ENCODE measurements at regions not wholly inside any gene's neighbourhood (a gene's known extent, or its start where the extent isn't known, plus 50 kb on each side); places are given as distances from the start of the nearest gene placed in this dataset.
"Not testable (repeated sequence)": the region's sequence is repeated elsewhere in the genome, so short reads cannot be mapped to it uniquely, and the experiment has no call there.

- DNase-seq, result no peak
These were observed 132.3 kb upstream of the CRIM1 start for GRCh38 chr2:36223259-36223658.

DNA sequence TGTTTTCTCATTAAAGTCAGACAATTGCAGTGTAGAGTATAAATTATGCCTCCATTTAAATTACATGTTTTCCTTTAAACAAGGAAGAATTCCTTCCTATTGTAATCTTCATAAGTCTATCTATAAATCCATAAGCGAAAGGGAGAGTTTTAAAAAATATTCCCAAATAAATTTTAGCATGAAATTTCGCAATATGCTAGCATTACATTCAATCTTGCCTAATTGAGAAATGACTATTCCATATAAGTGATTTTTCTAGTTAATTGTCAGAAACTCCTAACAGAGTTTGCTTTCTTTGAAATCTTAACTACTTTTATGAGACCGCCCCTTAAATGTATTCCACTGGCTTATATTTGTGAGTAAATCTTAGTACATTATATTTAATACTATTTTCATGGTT lies 133.1 kb upstream of the CRIM1 start:
- no peak for DNase-seq

DNA sequence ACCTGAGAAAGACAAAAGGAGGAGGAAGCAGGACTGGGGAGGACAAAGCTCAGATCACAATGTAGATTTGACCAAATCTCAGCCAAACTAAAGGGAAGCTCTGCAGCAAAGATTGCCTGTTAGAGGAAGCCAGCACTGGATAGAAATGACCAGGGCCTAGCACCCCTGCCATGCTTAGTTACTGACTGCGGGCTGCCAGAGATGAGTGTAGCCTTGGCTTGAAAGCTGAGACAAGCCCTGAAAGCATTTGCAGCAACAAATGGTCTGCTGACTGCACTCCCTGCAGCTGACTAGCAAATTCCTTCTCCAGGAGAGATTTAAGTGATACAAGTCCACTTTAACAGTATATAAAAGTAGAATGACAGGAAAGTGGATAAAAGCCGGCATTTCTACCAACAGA lies 140.9 kb upstream of the CRIM1 start:
- no peak for DNase-seq

DNA sequence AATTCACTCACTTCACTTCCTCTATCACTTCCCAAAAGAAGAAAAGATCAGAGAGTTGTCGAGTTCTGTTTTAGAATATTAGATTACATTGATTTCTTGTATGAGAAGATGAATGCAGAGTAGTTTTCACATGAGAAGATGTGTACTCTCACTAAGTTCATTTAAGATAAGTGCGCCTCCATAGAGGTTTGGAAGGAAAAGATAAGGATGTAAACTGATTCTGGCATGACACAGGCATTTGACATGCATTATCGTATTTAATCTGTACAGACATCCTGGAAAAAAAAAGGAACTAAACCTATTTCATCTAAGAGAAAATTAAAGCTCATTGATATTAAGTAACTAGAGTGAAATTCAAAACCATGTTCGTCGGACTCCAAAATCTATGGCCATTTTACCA lies 152.2 kb upstream of the CRIM1 start:
- DNase-seq, result no peak

- DNase-seq, result no peak
These were observed 158.2 kb upstream of the CRIM1 start for GRCh38 chr2:36197181-36197971.

DNA sequence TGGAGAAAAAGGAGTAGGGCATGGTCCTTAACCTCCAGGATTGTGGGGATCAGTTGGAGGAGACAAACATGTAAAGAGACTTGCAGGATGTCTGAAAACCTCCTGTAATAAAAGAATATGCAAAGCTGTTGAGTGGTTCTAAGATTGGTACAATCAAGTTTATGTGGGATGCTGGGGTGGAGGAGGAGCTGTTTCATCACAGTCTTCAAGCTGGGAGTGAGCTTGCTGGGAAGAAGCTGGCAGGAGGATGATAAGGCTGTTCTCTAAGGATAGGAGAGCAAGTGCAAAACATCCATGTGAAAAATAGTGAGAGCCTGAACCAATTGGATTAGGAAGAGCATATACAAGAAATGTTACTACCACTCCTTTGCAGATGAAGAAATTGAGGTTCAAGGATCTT lies 161.9 kb upstream of the CRIM1 start:
- DNase-seq, result no peak

DNA sequence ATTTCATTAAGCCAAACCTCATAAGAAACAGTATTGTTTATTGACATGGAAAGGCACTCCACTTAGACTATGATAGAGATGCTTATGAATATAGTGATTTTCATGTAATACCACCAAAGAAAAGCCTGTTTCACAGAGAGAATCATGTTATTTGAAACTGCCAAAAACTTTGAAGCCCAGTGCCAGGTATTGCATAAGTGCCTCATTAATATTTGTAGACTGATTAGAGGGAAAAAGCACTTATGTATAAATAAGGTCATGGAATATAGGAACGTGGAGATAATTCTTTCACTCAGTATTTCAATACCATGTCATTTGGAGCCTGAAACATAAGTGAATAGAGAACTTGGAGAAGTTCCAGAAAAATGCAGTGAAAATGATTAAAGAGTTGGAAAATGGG lies 162.6 kb upstream of the CRIM1 start:
- DNase-seq, result no peak

- DNase-seq, result no peak
These were observed 165.5 kb upstream of the CRIM1 start for GRCh38 chr2:36190097-36190496.

GRCh38 chr2:36185624-36186023 lies 170.0 kb upstream of the CRIM1 start:
- no peak for DNase-seq

DNA sequence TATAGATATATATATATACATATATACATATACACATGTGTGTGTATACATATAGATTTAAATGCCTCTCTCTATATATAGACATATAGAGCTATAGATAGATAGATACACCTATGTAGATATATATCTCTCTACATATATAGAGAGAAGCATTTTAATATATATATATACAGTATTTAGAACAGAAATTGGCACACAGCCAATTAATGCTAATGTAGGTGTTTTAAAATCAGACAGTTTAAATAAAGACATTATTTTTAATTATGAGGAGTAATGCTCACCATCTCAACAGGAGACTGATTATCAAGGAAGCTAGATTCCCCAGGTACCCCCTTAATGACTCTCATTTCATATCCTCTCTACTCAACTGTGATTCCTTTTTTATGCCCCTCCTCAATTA lies 170.7 kb upstream of the CRIM1 start:
- no peak for DNase-seq

DNA sequence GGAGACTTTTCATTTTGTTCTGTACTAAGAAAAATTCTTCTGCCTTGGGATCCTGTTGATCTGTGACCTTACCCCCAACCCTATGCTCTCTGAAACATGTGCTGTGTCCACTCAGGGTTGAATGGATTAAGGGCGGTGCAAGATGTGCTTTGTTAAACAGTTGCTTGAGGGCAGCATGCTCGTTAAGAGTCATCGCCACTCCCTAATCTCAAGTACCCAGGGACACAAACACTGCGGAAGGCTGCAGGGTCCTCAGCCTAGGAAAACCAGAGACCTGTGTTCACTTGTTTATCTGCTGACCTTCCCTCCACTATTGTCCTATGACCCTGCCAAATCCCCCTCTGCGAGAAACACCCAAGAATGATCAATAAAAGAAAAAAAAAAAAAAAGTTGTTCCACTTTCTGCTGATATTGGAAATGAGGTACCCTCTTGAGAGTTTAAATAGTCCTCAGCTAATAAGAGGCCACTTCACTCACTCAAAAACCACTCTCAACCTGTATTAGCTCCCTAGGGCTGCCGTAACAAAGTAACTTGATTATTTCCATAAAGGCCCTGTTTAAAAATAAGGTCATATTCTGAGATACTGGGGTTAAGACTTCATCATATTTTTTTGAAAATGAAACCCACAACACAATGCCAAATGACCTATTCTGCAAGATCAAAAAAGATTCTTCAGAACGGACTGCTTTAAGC lies 174.6 kb upstream of the CRIM1 start:
- DNase-seq, result not testable (repeated sequence)

- not testable (repeated sequence) for DNase-seq
These were observed 175.3 kb upstream of the CRIM1 start for GRCh38 chr2:36180293-36180692.

GRCh38 chr2:36179668-36180269 lies 175.8 kb upstream of the CRIM1 start:
- not testable (repeated sequence) for DNase-seq

DNA sequence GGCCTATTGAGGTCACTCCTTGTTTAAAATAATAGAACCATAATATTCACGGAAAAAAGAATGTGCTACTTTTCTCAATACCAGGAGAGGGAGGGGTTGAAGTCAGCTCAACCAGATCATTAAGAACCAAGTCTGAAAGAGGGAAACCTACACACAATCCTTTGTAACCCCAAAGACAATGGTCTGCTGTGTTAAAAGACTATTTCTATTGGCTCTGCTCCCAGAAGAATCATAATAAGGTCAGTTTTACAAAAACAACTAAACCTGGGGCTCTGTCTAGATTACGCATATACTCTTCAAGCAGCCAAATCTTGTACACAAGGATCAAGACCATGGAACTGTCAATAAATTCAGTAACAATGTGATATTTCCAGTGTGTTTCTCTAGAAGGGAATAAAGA lies 177.2 kb upstream of the CRIM1 start:
- no peak for DNase-seq

- DNase-seq, result no peak
These were observed 178.3 kb upstream of the CRIM1 start for GRCh38 chr2:36177282-36177681.

DNA sequence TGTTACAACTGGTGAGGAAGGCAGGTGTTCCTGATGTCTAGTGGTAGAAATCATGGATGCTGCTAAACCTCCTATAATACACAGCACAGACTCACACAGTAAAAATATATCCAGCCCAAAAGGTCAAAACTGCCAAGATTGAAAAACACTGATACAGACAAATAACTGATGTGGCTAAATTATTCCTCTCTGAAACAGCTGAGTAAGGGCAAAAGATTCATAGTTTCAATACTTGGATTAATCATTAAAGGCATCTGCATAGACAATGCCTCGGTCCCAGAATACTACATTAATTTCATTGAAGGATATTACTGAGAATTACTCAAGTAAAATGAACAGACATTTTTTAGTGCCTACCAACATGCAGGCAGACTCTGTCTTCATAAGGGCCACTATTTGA lies 180.7 kb upstream of the CRIM1 start:
- DNase-seq, result no peak

GRCh38 chr2:36173760-36174404 lies 181.7 kb upstream of the CRIM1 start:
- DNase-seq, result no peak

DNA sequence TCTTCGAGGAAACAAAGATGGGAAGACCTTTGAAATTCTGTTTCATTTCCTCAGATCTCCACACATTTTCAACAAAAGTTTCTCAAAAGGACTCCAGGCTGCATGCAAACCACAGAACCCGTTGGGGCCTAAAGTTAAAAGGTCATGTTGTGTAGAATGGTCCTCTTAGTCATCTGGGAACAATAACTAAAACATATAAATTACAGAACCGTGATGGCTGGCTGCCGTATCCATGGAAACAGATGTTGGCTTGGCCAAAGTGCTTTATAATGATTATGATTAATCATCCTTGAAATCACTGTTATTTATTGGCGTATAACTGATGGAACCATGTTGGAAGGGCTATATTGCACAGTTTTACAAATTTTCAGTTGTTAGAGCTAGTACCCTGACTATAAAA lies 182.8 kb upstream of the CRIM1 start:
- no peak for DNase-seq

GRCh38 chr2:36170805-36171204 lies 184.8 kb upstream of the CRIM1 start:
- no peak for DNase-seq

DNA sequence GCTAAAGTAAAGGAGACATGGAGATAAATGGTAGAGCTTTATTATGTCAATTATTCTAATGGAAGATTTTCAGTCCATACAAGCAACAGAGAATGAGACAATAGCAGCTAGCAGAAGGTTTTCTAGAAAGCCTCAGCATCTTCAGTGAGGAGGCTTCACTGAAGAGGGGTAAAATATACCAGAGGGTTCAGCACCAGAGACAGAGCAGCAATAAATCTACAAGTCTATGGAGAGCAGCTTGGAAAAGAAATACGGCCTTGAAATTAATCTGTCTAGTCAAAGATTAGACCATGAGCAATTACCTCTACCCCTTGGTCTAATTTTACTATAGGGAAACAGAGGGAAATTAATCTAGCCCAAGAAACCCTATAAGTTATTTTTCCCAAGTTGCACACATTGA lies 185.7 kb upstream of the CRIM1 start:
- no peak for DNase-seq

- DNase-seq, result no peak
These were observed 187.5 kb upstream of the CRIM1 start for GRCh38 chr2:36168115-36168514.

GRCh38 chr2:36165132-36165531 lies 190.4 kb upstream of the CRIM1 start:
- DNase-seq, result no peak

DNA sequence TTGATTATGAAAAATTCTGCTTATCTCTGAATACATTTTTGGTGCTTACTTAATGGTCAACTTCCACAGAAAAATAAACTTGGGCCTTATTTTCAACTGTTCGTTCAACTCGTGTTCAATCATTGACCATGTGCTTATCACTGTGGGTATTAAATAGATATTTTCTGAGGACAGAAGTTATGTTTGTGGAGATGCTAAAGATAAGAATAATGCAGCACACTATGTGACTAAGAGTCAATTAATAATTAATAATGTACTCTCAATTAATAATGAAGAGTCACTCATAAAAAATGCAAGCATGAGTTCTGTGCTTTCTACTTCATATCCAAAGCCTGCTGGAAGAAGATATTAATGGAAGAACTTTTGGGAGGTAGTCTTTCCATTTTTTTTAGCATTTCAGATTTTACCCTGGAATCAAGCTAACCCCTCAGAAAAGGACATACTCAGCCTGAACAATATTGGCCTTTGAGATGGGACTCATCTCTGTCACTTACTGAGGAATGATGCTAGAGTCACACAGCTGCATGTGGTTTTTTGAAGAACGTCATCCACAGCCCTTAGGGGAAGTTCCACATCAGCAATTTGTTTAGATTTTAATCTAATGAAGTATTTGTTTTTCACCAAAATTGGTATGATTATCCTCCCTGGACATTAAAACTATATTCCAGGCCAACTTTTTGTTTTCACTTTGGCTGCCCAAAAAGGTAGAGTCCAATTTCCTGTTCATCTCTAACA lies 191.9 kb upstream of the CRIM1 start:
- no peak for DNase-seq
